Activated naive CD8-positive, alpha-beta T cell treated with anti-CD3 and anti-CD28 coated beads, Interleukin-2, amount 10 ng/mL, durations not matched to agents 7 days and 5 days (primary cell): ENCODE measurements at regions not wholly inside any gene's neighbourhood (a gene's known extent, or its start where the extent isn't known, plus 50 kb on each side); places are given as distances from the start of the nearest gene placed in this dataset.
"Not testable (repeated sequence)": the region's sequence is repeated elsewhere in the genome, so short reads cannot be mapped to it uniquely, and the experiment has no call there.

Source experiments
- ATAC-seq: fragments of 150-1000 bp; cut with Tn5 transposase; one replicate; pipeline ENCODE4 v1.10.0; 2021; ENCODE audit warnings: low read depth, moderate library complexity
- POLR2A ChIA-PET: fragments of 350-600 bp; sonication (Branson Sonifier 250); formaldehyde crosslinking; loops from one replicate; lab custom pipeline; 2021; ENCODE audit warnings: antibody characterized with exemption; lab: Charles Lee
- DNase-seq: peaks from one replicate; pipeline ENCODE4 v3.0.0; 2021
- H3K27ac Mint-ChIP-seq: one replicate; pipeline ENCODE4 v1.8.0; 2022; ENCODE audit warnings: mild to moderate bottlenecking, mixed read lengths
- H3K27me3 Mint-ChIP-seq: one replicate; pipeline ENCODE4 v1.8.0; 2022; ENCODE audit warnings: mild to moderate bottlenecking, moderate library complexity, mixed read lengths
- H3K36me3 Mint-ChIP-seq: one replicate; pipeline ENCODE4 v1.8.0; 2021; ENCODE audit warnings: mild to moderate bottlenecking, mixed read lengths
- H3K4me1 Mint-ChIP-seq: one replicate; pipeline ENCODE4 v1.8.0; 2021; ENCODE audit warnings: mixed read lengths
- H3K4me3 Mint-ChIP-seq: one replicate; pipeline ENCODE4 v1.8.0; 2022; ENCODE audit warnings: mild to moderate bottlenecking, moderate library complexity, mixed read lengths
- H3K9me3 Mint-ChIP-seq: one replicate; pipeline ENCODE4 v1.8.0; 2021; ENCODE audit warnings: mixed read lengths

- H3K27ac Mint-ChIP-seq: no peak overlapping the region
- H3K4me1 Mint-ChIP-seq: no peaks in the 10 kb centered on the region
- no peak for ATAC-seq
- H3K27me3 Mint-ChIP-seq: no peaks in the 10 kb centered on the region
- no peaks in the 10 kb centered on the region for H3K9me3 Mint-ChIP-seq
- H3K36me3 Mint-ChIP-seq: no peaks in the 10 kb centered on the region
- POLR2A ChIA-PET: no interaction called here
- no peak for DNase-seq
- no peak overlapping the region for H3K4me3 Mint-ChIP-seq
Observed at GRCh38 chr4:148649652-148650331, 207.6 kb upstream of the NR3C2 start.

GRCh38 chr4:148643851-148644250, 201.6 kb upstream of the NR3C2 start:
- Mint-ChIP-seq H3K36me3 (no peaks in the 10 kb centered on the region), H3K4me1 (no peaks in the 10 kb centered on the region), H3K27ac (no peak overlapping the region), H3K27me3 (no peaks in the 10 kb centered on the region), H3K4me3 (no peak overlapping the region), H3K9me3 (peaks cover 2% of the 10 kb centered on the region)
- no peak for ATAC-seq
- POLR2A ChIA-PET: no interaction called here
- no peak for DNase-seq

- Mint-ChIP-seq H3K27me3 (no peaks in the 10 kb centered on the region), H3K27ac (no peak overlapping the region), H3K36me3 (no peaks in the 10 kb centered on the region), H3K4me1 (no peaks in the 10 kb centered on the region), H3K9me3 (peaks cover 2% of the 10 kb centered on the region), H3K4me3 (no peak overlapping the region)
- no peak for ATAC-seq
- no peak for DNase-seq
- POLR2A ChIA-PET: no interaction called here
Observed at GRCh38 chr4:148642907-148643306, 200.7 kb upstream of the NR3C2 start.

GRCh38 chr4:148638079-148638478, 195.9 kb upstream of the NR3C2 start:
- H3K9me3 Mint-ChIP-seq, ATAC-seq, H3K4me3 Mint-ChIP-seq, H3K27ac Mint-ChIP-seq, DNase-seq, H3K4me1 Mint-ChIP-seq, POLR2A ChIA-PET, H3K27me3 Mint-ChIP-seq, H3K36me3 Mint-ChIP-seq: not testable (repeated sequence)

GRCh38 chr4:148637453-148637852, 195.2 kb upstream of the NR3C2 start:
- DNase-seq, H3K4me1 Mint-ChIP-seq, H3K27ac Mint-ChIP-seq, POLR2A ChIA-PET, H3K4me3 Mint-ChIP-seq, H3K9me3 Mint-ChIP-seq, ATAC-seq, H3K36me3 Mint-ChIP-seq, H3K27me3 Mint-ChIP-seq: not testable (repeated sequence)

- POLR2A ChIA-PET: no interaction called here
- no peaks in the 10 kb centered on the region for H3K36me3 Mint-ChIP-seq
- ATAC-seq: no peak
Observed at GRCh38 chr4:148634476-148634875, 192.3 kb upstream of the NR3C2 start.

GRCh38 chr4:148633720-148634119, 191.5 kb upstream of the NR3C2 start:
- no peak for DNase-seq
- no peak for ATAC-seq
- H3K27ac Mint-ChIP-seq: no peak overlapping the region
- no peaks in the 10 kb centered on the region for H3K4me1 Mint-ChIP-seq
- H3K27me3 Mint-ChIP-seq: no peaks in the 10 kb centered on the region
- peaks cover 3% of the 10 kb centered on the region for H3K9me3 Mint-ChIP-seq
- H3K4me3 Mint-ChIP-seq: no peak overlapping the region
- H3K36me3 Mint-ChIP-seq: no peaks in the 10 kb centered on the region
- POLR2A ChIA-PET: no interaction called here

More at GRCh38 chr4:148634476-148634875, 192.3 kb upstream of the NR3C2 start:
- no peaks in the 10 kb centered on the region for H3K27me3 Mint-ChIP-seq
- no peak overlapping the region for H3K27ac Mint-ChIP-seq
- H3K4me3 Mint-ChIP-seq: no peak overlapping the region
- H3K9me3 Mint-ChIP-seq: peaks cover 4% of the 10 kb centered on the region
- H3K4me1 Mint-ChIP-seq: no peaks in the 10 kb centered on the region
- DNase-seq: no peak

GRCh38 chr4:148632476-148632875, 190.3 kb upstream of the NR3C2 start:
- ATAC-seq (no peak), DNase-seq (no peak)
- Mint-ChIP-seq H3K27ac (no peak overlapping the region), H3K36me3 (no peaks in the 10 kb centered on the region), H3K4me1 (no peaks in the 10 kb centered on the region), H3K4me3 (no peak overlapping the region), H3K9me3 (peaks cover 3% of the 10 kb centered on the region), H3K27me3 (no peaks in the 10 kb centered on the region)
- POLR2A ChIA-PET: no interaction called here

- POLR2A ChIA-PET: no interaction called here
- H3K4me1 Mint-ChIP-seq: no peaks in the 10 kb centered on the region
- H3K36me3 Mint-ChIP-seq: no peaks in the 10 kb centered on the region
Observed at GRCh38 chr4:148630051-148630450, 187.8 kb upstream of the NR3C2 start.

GRCh38 chr4:148618856-148619255, 176.6 kb upstream of the NR3C2 start:
- no peaks in the 10 kb centered on the region for H3K36me3 Mint-ChIP-seq
- no peak overlapping the region for H3K4me3 Mint-ChIP-seq
- ATAC-seq (no peak), DNase-seq (no peak)
- H3K27ac Mint-ChIP-seq: no peak overlapping the region
- POLR2A ChIA-PET: no interaction called here
- H3K27me3 Mint-ChIP-seq: no peaks in the 10 kb centered on the region
- peaks cover 9% of the 10 kb centered on the region for H3K9me3 Mint-ChIP-seq
- H3K4me1 Mint-ChIP-seq: no peaks in the 10 kb centered on the region

More at GRCh38 chr4:148630051-148630450, 187.8 kb upstream of the NR3C2 start:
- DNase-seq: no peak
- no peak for ATAC-seq
- H3K9me3 Mint-ChIP-seq: no peaks in the 10 kb centered on the region
- no peak overlapping the region for H3K4me3 Mint-ChIP-seq
- H3K27ac Mint-ChIP-seq: no peak overlapping the region
- no peaks in the 10 kb centered on the region for H3K27me3 Mint-ChIP-seq

- DNase-seq: no peak
- POLR2A ChIA-PET: no interaction called here
- Mint-ChIP-seq H3K27ac (no peak overlapping the region), H3K27me3 (peaks cover 1% of the 10 kb centered on the region), H3K4me1 (no peaks in the 10 kb centered on the region), H3K9me3 (peaks cover 2% of the 10 kb centered on the region), H3K36me3 (no peaks in the 10 kb centered on the region), H3K4me3 (no peak overlapping the region)
- ATAC-seq: no peak
Observed at GRCh38 chr4:148608968-148609367, 166.8 kb upstream of the NR3C2 start.

- not testable (repeated sequence) for H3K36me3 Mint-ChIP-seq
Observed at GRCh38 chr4:148598418-148599207, 156.4 kb upstream of the NR3C2 start.

GRCh38 chr4:148589182-148589581, 147.0 kb upstream of the NR3C2 start:
- Mint-ChIP-seq H3K27me3 (no peaks in the 10 kb centered on the region), H3K9me3 (peaks cover 13% of the 10 kb centered on the region), H3K4me3 (no peak overlapping the region), H3K4me1 (no peaks in the 10 kb centered on the region), H3K36me3 (no peaks in the 10 kb centered on the region), H3K27ac (no peak overlapping the region)
- POLR2A ChIA-PET: no interaction called here
- DNase-seq (no peak), ATAC-seq (no peak)

More at GRCh38 chr4:148598418-148599207, 156.4 kb upstream of the NR3C2 start:
- H3K9me3 Mint-ChIP-seq: peaks cover 17% of the 10 kb centered on the region
- DNase-seq, ATAC-seq, H3K27me3 Mint-ChIP-seq, H3K4me1 Mint-ChIP-seq, H3K27ac Mint-ChIP-seq, POLR2A ChIA-PET, H3K4me3 Mint-ChIP-seq: not testable (repeated sequence)

GRCh38 chr4:148575577-148575976, 133.4 kb upstream of the NR3C2 start:
- no peak overlapping the region for H3K27ac Mint-ChIP-seq
- peaks cover 3% of the 10 kb centered on the region for H3K9me3 Mint-ChIP-seq
- H3K27me3 Mint-ChIP-seq: no peaks in the 10 kb centered on the region
- DNase-seq (no peak), ATAC-seq (no peak)
- no peaks in the 10 kb centered on the region for H3K36me3 Mint-ChIP-seq
- no peak overlapping the region for H3K4me3 Mint-ChIP-seq
- no peaks in the 10 kb centered on the region for H3K4me1 Mint-ChIP-seq
- POLR2A ChIA-PET: no interaction called here
